GM18907 (cell line): ENCODE measurements at regions not wholly inside any gene's neighbourhood (a gene's known extent, or its start where the extent isn't known, plus 50 kb on each side); places are given as distances from the start of the nearest gene placed in this dataset.
"Not testable (repeated sequence)": the region's sequence is repeated elsewhere in the genome, so short reads cannot be mapped to it uniquely, and the experiment has no call there.

ENCODE experiments used
- ATAC-seq: cut with Tn5 transposase; IDR thresholded peaks from one replicate; pipeline ENCODE4 v1.9.1; 2021; ENCODE audit warnings: mild to moderate bottlenecking, moderate library complexity; ENCODE audit not compliant: unreplicated experiment

- no peak for ATAC-seq
Measured at GRCh38 chr10:2893158-2893845, 174.0 kb upstream of the PFKP start.

- no peak for ATAC-seq
Measured at GRCh38 chr10:2891770-2892124, 175.6 kb upstream of the PFKP start.

GRCh38 chr10:2891073-2891769 lies 176.1 kb upstream of the PFKP start:
- ATAC-seq: no peak

GRCh38 chr10:2890093-2890492 lies 177.3 kb upstream of the PFKP start:
- no peak for ATAC-seq

GRCh38 chr10:2888403-2889004 lies 178.8 kb upstream of the PFKP start:
- no peak for ATAC-seq

GRCh38 chr10:2887391-2888070 lies 179.8 kb upstream of the PFKP start:
- no peak for ATAC-seq

- ATAC-seq: no peak
Measured at GRCh38 chr10:2886662-2887061, 180.7 kb upstream of the PFKP start.

- ATAC-seq: no peak
Measured at GRCh38 chr10:2885288-2886278, 181.8 kb upstream of the PFKP start.

- ATAC-seq: not testable (repeated sequence)
Measured at GRCh38 chr10:2883983-2884540, 183.3 kb upstream of the PFKP start.

- no peak for ATAC-seq
Measured at GRCh38 chr10:2883238-2883637, 184.1 kb upstream of the PFKP start.

- no peak for ATAC-seq
Measured at GRCh38 chr10:2882628-2883027, 184.7 kb upstream of the PFKP start.

- no peak for ATAC-seq
Measured at GRCh38 chr10:2881720-2882620, 185.4 kb upstream of the PFKP start.

- not testable (repeated sequence) for ATAC-seq
Measured at GRCh38 chr10:2880050-2880449, 187.3 kb upstream of the PFKP start.

- ATAC-seq: no peak
Measured at GRCh38 chr10:2878818-2879217, 188.5 kb upstream of the PFKP start.

GRCh38 chr10:2876032-2876431 lies 191.3 kb upstream of the PFKP start:
- ATAC-seq: no peak

GRCh38 chr10:2874963-2875362 lies 192.4 kb upstream of the PFKP start:
- ATAC-seq: no peak

GRCh38 chr10:2873769-2874168 lies 193.6 kb upstream of the PFKP start:
- no peak for ATAC-seq

- no peak for ATAC-seq
Measured at GRCh38 chr10:2871673-2872219, 195.6 kb upstream of the PFKP start.

- no peak for ATAC-seq
Measured at GRCh38 chr10:2870654-2871053, 196.7 kb upstream of the PFKP start.
